GM20431 (cell line): ENCODE measurements at regions not wholly inside any gene's neighbourhood (a gene's known extent, or its start where the extent isn't known, plus 50 kb on each side); places are given as distances from the start of the nearest gene placed in this dataset.

Experiments
- in situ Hi-C: fragments of 300-500 bp; cut with MseI, MboI; formaldehyde crosslinking; loops from one replicate; pipeline ENCODE4 v1.15.0; 2020; ENCODE audit warnings: low sequenced_read_pairs; ENCODE audit not compliant: unreplicated experiment

GRCh38 chr18:53943326-53943860 is 281.1 kb downstream of the MBD2 start:
- in situ Hi-C loops: no loop called here

GRCh38 chr18:53941601-53942338 is 282.7 kb downstream of the MBD2 start:
- in situ Hi-C loops: no loop called here

- in situ Hi-C loops: no loop called here
Observed at GRCh38 chr18:53937037-53937436, 287.4 kb downstream of the MBD2 start.

GRCh38 chr18:53935803-53936202 is 288.7 kb downstream of the MBD2 start:
- in situ Hi-C loops: no loop called here

- in situ Hi-C loops: no loop called here
Observed at GRCh38 chr18:53935399-53935798, 289.1 kb downstream of the MBD2 start.

GRCh38 chr18:53920312-53921075 is 304.0 kb downstream of the MBD2 start:
- in situ Hi-C loops: no loop called here

- in situ Hi-C loops: no loop called here
Observed at GRCh38 chr18:53918091-53918490, 306.4 kb downstream of the MBD2 start.

- in situ Hi-C loops: no loop called here
Observed at GRCh38 chr18:53911200-53911599, 313.3 kb downstream of the MBD2 start.

GRCh38 chr18:53909668-53910067 is 314.8 kb downstream of the MBD2 start:
- in situ Hi-C loops: loop anchor here (10.0 kb wide), 1 partner anchor 205 kb away; no protein-coding TSS in a partner anchor

- in situ Hi-C loops: loop anchor here (10.0 kb wide), 1 partner anchor 207 kb away; no protein-coding TSS in a partner anchor
Observed at GRCh38 chr18:53907921-53908320, 316.5 kb downstream of the MBD2 start.

GRCh38 chr18:53906681-53907080 is 317.8 kb downstream of the MBD2 start:
- in situ Hi-C loops: loop anchor here (10.0 kb wide), 1 partner anchor 208 kb away; no protein-coding TSS in a partner anchor

- in situ Hi-C loops: no loop called here
Observed at GRCh38 chr18:53894675-53895442, 329.6 kb downstream of the MBD2 start.

GRCh38 chr18:53887447-53887846 is 337.0 kb downstream of the MBD2 start:
- in situ Hi-C loops: no loop called here

GRCh38 chr18:53886058-53886457 is 338.4 kb downstream of the MBD2 start:
- in situ Hi-C loops: no loop called here

- in situ Hi-C loops: no loop called here
Observed at GRCh38 chr18:53883771-53884170, 340.7 kb downstream of the MBD2 start.

- in situ Hi-C loops: no loop called here
Observed at GRCh38 chr18:53874103-53874502, 350.4 kb downstream of the MBD2 start.

- in situ Hi-C loops: no loop called here
Observed at GRCh38 chr18:53864770-53865169, 359.7 kb downstream of the MBD2 start.

GRCh38 chr18:53862921-53863320 is 361.5 kb downstream of the MBD2 start:
- in situ Hi-C loops: no loop called here

- in situ Hi-C loops: no loop called here
Observed at GRCh38 chr18:53861185-53861584, 363.3 kb downstream of the MBD2 start.

GRCh38 chr18:53859764-53860163 is 364.7 kb downstream of the MBD2 start:
- in situ Hi-C loops: no loop called here
